GM18861 (cell line): ENCODE measurements at regions not wholly inside any gene's neighbourhood (a gene's known extent, or its start where the extent isn't known, plus 50 kb on each side); places are given as distances from the start of the nearest gene placed in this dataset.

Experiments
- ATAC-seq: cut with Tn5 transposase; IDR thresholded peaks from one replicate; pipeline ENCODE4 v1.9.1; 2021; ENCODE audit not compliant: unreplicated experiment

GRCh38 chr20:7383216-7383615 is 557.0 kb downstream of the HAO1 start:
- ATAC-seq = no peak

GRCh38 chr20:7387638-7388193 is 552.5 kb downstream of the HAO1 start:
- no peak for ATAC-seq

GRCh38 chr20:7389216-7389615 is 551.0 kb downstream of the HAO1 start:
- ATAC-seq = no peak

GRCh38 chr20:7392542-7393206 is 547.6 kb downstream of the HAO1 start:
- ATAC-seq = no peak

GRCh38 chr20:7399114-7399513 is 541.1 kb downstream of the HAO1 start:
- no peak for ATAC-seq

GRCh38 chr20:7399575-7399974 is 540.7 kb downstream of the HAO1 start:
- ATAC-seq = no peak

GRCh38 chr20:7406671-7407070 is 533.6 kb downstream of the HAO1 start:
- ATAC-seq = no peak

- ATAC-seq = no peak
These were observed 530.1 kb downstream of the HAO1 start for GRCh38 chr20:7410150-7410549.

GRCh38 chr20:7411075-7411474 is 529.2 kb downstream of the HAO1 start:
- no peak for ATAC-seq

GRCh38 chr20:7415427-7415826 is 524.8 kb downstream of the HAO1 start:
- ATAC-seq = no peak

- no peak for ATAC-seq
These were observed 523.9 kb downstream of the HAO1 start for GRCh38 chr20:7416382-7416781.

- no peak for ATAC-seq
These were observed 519.9 kb downstream of the HAO1 start for GRCh38 chr20:7420345-7420744.

GRCh38 chr20:7426890-7427496 is 513.3 kb downstream of the HAO1 start:
- ATAC-seq = no peak

- no peak for ATAC-seq
These were observed 511.3 kb downstream of the HAO1 start for GRCh38 chr20:7428946-7429345.

- no peak for ATAC-seq
These were observed 507.6 kb downstream of the HAO1 start for GRCh38 chr20:7432612-7433011.

GRCh38 chr20:7437311-7437710 is 502.9 kb downstream of the HAO1 start:
- ATAC-seq = no peak

GRCh38 chr20:7449269-7449668 is 491.0 kb downstream of the HAO1 start:
- ATAC-seq = no peak

GRCh38 chr20:7452890-7453289 is 487.4 kb downstream of the HAO1 start:
- ATAC-seq = no peak

- ATAC-seq = no peak
These were observed 486.2 kb downstream of the HAO1 start for GRCh38 chr20:7454047-7454446.

GRCh38 chr20:7458459-7458858 is 481.8 kb downstream of the HAO1 start:
- no peak for ATAC-seq

GRCh38 chr20:7459083-7459482 is 481.2 kb downstream of the HAO1 start:
- no peak for ATAC-seq

- ATAC-seq = no peak
These were observed 477.0 kb downstream of the HAO1 start for GRCh38 chr20:7463290-7463689.

- no peak for ATAC-seq
These were observed 469.3 kb downstream of the HAO1 start for GRCh38 chr20:7470912-7471311.
